Mucosa of descending colon (tissue), 3 donors: ENCODE measurements at regions not wholly inside any gene's neighbourhood (a gene's known extent, or its start where the extent isn't known, plus 50 kb on each side); places are given as distances from the start of the nearest gene placed in this dataset.

Source experiments
- ATAC-seq: fragments of 200-7000 bp; cut with Tn5 transposase; one replicate; pipeline ENCODE4 v1.9.1; 2020; ENCODE audit warnings: mild to moderate bottlenecking, moderate library complexity
- DNase-seq, 3 donors: peaks; one replicate each; pipeline ENCODE4 v3.0.0-alpha.2; 2020
- H3K36me3 ChIP-seq: fragments of 200-600 bp; one replicate; pipeline ENCODE4 v1.8.0; 2021; ENCODE audit warnings: low read depth, mild to moderate bottlenecking
- H3K4me1 ChIP-seq: fragments of 200-600 bp; one replicate; pipeline ENCODE4 v1.8.0; 2021; ENCODE audit warnings: low read depth, mild to moderate bottlenecking
- H3K4me3 ChIP-seq: fragments of 200-600 bp; one replicate; pipeline ENCODE4 v1.8.0; 2021; ENCODE audit warnings: mild to moderate bottlenecking
- H3K9me3 ChIP-seq: fragments of 200-600 bp; one replicate; pipeline ENCODE4 v1.8.0; 2021; ENCODE audit warnings: mild to moderate bottlenecking
- intact Hi-C, 2 donors: fragments of 100-400 bp; cut with DNase I in 1 of 2; cut with micrococcal nuclease in 1 of 2; formaldehyde crosslinking; loops; one replicate each; pipeline versions ENCODE4 v1.11.0 to v1.11.1; 2022; cut with DNase I, micrococcal nuclease
- TF ChIP-seq, protein P1 (sequence below): fragments of 200-600 bp; IDR thresholded peaks from one replicate; pipeline ENCODE4 v1.8.0; 2022; ENCODE audit warnings: antibody characterized with exemption, mild to moderate bottlenecking
- donor health status: DM: no; HTN: no; CAD: no; lungs with moderate emphysema.
- donor health status: DM: no; HTN: no; CAD: no.
- donor health status: DM: no; HTN: yes; CAD: no.

- H3K9me3 ChIP-seq, result no peaks in the 10 kb centered on the region
- H3K36me3 ChIP-seq, result no peaks in the 10 kb centered on the region
- H3K4me1 ChIP-seq, result no peaks in the 10 kb centered on the region
- intact Hi-C loops, result no loop called here
- TF ChIP-seq, protein P1, sequence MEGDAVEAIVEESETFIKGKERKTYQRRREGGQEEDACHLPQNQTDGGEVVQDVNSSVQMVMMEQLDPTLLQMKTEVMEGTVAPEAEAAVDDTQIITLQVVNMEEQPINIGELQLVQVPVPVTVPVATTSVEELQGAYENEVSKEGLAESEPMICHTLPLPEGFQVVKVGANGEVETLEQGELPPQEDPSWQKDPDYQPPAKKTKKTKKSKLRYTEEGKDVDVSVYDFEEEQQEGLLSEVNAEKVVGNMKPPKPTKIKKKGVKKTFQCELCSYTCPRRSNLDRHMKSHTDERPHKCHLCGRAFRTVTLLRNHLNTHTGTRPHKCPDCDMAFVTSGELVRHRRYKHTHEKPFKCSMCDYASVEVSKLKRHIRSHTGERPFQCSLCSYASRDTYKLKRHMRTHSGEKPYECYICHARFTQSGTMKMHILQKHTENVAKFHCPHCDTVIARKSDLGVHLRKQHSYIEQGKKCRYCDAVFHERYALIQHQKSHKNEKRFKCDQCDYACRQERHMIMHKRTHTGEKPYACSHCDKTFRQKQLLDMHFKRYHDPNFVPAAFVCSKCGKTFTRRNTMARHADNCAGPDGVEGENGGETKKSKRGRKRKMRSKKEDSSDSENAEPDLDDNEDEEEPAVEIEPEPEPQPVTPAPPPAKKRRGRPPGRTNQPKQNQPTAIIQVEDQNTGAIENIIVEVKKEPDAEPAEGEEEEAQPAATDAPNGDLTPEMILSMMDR, result no peak
- no peak overlapping the region for H3K4me3 ChIP-seq
- ATAC-seq (no peak), DNase-seq (no peak)
Measured at GRCh38 chr2:861655-862354, 88.8 kb upstream of the SNTG2 start.

- DNase-seq (no peak), ATAC-seq (no peak)
- Histone ChIP-seq H3K36me3 (no peaks in the 10 kb centered on the region), H3K4me3 (no peak overlapping the region), H3K4me1 (no peaks in the 10 kb centered on the region), H3K9me3 (no peaks in the 10 kb centered on the region)
- TF ChIP-seq, protein P1, result no peak
- intact Hi-C loops, result no loop called here
Measured at GRCh38 chr2:860259-860855, 90.3 kb upstream of the SNTG2 start.

DNA sequence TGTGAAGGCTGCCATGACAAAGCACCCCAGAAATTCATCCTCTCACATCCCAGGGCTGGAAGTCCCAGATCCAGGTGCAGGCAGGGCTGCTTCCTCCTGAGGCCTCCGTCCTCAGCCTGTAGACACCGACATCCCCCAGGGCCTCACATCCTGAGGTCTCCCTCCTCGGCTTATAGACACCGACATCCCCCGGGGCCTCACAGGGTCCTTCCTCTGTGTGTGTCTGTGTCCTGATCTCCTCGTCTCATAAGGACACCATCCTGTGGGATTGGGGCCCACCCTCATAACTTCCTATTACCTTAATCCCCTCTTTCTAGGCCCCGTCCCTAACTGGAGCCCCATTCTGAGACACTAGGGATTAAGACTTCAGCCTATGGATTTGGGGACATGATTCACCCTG is 92.0 kb upstream of the SNTG2 start:
- intact Hi-C loops, result loop anchor here in 1 of 2 donors (10.0 kb wide), 1 partner anchor 686 kb away; no protein-coding TSS in a partner anchor
- Histone ChIP-seq H3K36me3 (no peaks in the 10 kb centered on the region), H3K4me3 (no peak overlapping the region), H3K4me1 (no peaks in the 10 kb centered on the region), H3K9me3 (no peaks in the 10 kb centered on the region)
- TF ChIP-seq, protein P1, result no peak
- DNase-seq (no peak), ATAC-seq (no peak)

DNA sequence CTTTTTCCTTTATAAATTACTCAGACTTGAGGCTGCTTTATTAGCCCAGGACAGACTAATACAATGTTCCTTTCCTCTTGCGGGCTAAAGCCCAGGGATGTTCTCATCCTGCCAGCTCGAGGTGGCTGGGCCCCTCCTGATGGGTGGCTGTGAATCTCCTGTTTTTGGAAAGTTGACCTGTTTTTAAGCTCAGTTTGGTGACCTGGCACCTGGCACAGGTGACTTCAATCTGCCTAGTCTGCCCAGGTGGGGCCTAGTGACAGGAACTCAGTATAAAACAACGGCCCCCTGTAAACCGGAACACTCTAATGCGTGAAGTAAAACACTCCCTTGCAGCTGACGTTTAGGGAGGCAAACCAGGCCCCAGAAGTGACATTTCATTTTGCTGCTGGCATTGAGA is 92.7 kb upstream of the SNTG2 start:
- intact Hi-C loops, result loop anchor here in 1 of 2 donors (10.0 kb wide), 1 partner anchor 687 kb away; no protein-coding TSS in a partner anchor
- TF ChIP-seq, protein P1, result no peak
- ATAC-seq, result no peak
- no peaks in the 10 kb centered on the region for H3K4me1 ChIP-seq
- H3K4me3 ChIP-seq, result no peak overlapping the region
- H3K36me3 ChIP-seq, result no peaks in the 10 kb centered on the region
- no peaks in the 10 kb centered on the region for H3K9me3 ChIP-seq
- no peak for DNase-seq

DNA sequence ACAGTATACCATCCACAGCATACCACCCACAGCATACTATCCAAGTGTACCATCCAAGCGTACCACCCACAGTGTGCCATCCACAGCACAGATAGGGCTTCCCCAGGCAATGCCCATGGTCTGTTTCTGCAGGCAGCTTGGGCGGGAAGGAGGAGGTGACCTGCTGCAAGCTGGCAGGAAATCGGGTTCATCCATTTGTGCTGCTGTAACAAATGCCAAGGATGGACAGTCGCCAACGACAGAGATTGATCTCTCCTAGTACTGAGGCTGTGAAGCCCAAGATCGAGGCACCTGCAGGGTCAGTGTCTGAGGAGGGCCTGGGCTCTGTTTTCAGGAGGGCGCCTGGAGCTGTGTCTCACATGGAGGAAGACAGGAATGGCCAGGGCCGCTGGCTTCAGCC is 93.6 kb upstream of the SNTG2 start:
- no peak overlapping the region for H3K4me3 ChIP-seq
- ATAC-seq, result no peak
- H3K36me3 ChIP-seq, result no peaks in the 10 kb centered on the region
- no peaks in the 10 kb centered on the region for H3K9me3 ChIP-seq
- DNase-seq, result no peak
- TF ChIP-seq, protein P1, result no peak
- intact Hi-C loops, result loop anchor here in 1 of 2 donors (10.0 kb wide), 1 partner anchor 688 kb away; no protein-coding TSS in a partner anchor
- no peaks in the 10 kb centered on the region for H3K4me1 ChIP-seq
